PC-3 (cell line): ENCODE measurements at regions not wholly inside any gene's neighbourhood (a gene's known extent, or its start where the extent isn't known, plus 50 kb on each side); places are given as distances from the start of the nearest gene placed in this dataset.
A peak's percentile ranks its signal among the peaks of the same experiment; 100 is the strongest.

Experiments
- ATAC-seq: fragments of 200-7000 bp; cut with Tn5 transposase; 2 replicates; pipeline ENCODE4 v1.9.1; 2020; ENCODE audit warnings: mild to moderate bottlenecking, moderate library complexity
- BruUV-seq: library from RNA; stranded (reverse); fragments of 400-500 nt; replicated peaks from 2 replicates; lab custom pipeline; 2021; lab: Mats Ljungman, UMichigan
- CTCF ChIA-PET: fragments of 300-600 bp; sonication (Branson Sonifier 250); formaldehyde crosslinking; loops from one replicate; lab custom pipeline; 2022; ENCODE audit warnings: antibody characterized with exemption; lab: Charles Lee
- POLR2A ChIA-PET: fragments of 300-600 bp; sonication (Branson Sonifier 250); formaldehyde crosslinking; loops from one replicate; lab custom pipeline; 2022; ENCODE audit warnings: antibody characterized with exemption; ENCODE audit not compliant: unreplicated experiment; lab: Charles Lee
- DNase-seq: peaks from one replicate; pipeline ENCODE4 v3.0.0-alpha.2; 2015
- H2AFZ ChIP-seq: fragments of 300-600 bp; sonication (generic); 2 replicates; pipeline ENCODE4 v1.6.0; 2016; ENCODE audit warnings: antibody characterized with exemption, low read length
- H3F3A ChIP-seq: fragments of 300-600 bp; sonication (generic); one replicate; pipeline ENCODE4 v1.6.0; 2017; ENCODE audit warnings: antibody characterized with exemption, low read length, control low read depth, mild to moderate bottlenecking; ENCODE audit not compliant: unreplicated experiment
- H3K27ac ChIP-seq: fragments of 300-600 bp; sonication (generic); 2 replicates; pipeline ENCODE4 v1.5.1; 2016; ENCODE audit warnings: mild to moderate bottlenecking, low read length
- H3K27me3 ChIP-seq: fragments of 300-600 bp; sonication (generic); 2 replicates; pipeline ENCODE4 v1.6.1; 2016; ENCODE audit warnings: low read length, mixed read lengths
- H3K36me3 ChIP-seq: fragments of 300-600 bp; sonication (generic); 2 replicates; pipeline ENCODE4 v1.6.1; 2016; ENCODE audit warnings: low read depth, mixed run types, low read length, mixed read lengths
- H3K4me1 ChIP-seq: fragments of 300-600 bp; sonication (generic); 2 replicates; pipeline ENCODE4 v1.5.1; 2016; ENCODE audit warnings: low read length; ENCODE audit not compliant: insufficient read depth
- H3K4me2 ChIP-seq: fragments of 300-600 bp; sonication (generic); 2 replicates; pipeline ENCODE4 v1.6.0; 2016; ENCODE audit warnings: low read length
- H3K4me3 ChIP-seq: fragments of 300-600 bp; sonication (generic); 2 replicates; pipeline ENCODE4 v1.5.1; 2016; ENCODE audit warnings: mild to moderate bottlenecking, low read length, mixed read lengths
- H3K79me2 ChIP-seq: fragments of 300-600 bp; sonication (generic); 2 replicates; pipeline ENCODE4 v1.6.1; 2017; ENCODE audit warnings: low read length, mixed read lengths
- H3K9ac ChIP-seq: fragments of 300-600 bp; sonication (generic); 2 replicates; pipeline ENCODE4 v1.6.0; 2016; ENCODE audit warnings: mild to moderate bottlenecking, low read length
- H3K9me2 ChIP-seq: fragments of 300-600 bp; sonication (generic); replicated peaks from 2 replicates; pipeline ENCODE4 v1.6.1; 2016; ENCODE audit warnings: mixed run types, low read length, mixed read lengths
- H3K9me3 ChIP-seq: fragments of 300-600 bp; sonication (generic); 2 replicates; pipeline ENCODE4 v1.6.1; 2016; ENCODE audit warnings: low read length, mixed read lengths
- H4K20me1 ChIP-seq: fragments of 300-600 bp; sonication (generic); 2 replicates; pipeline ENCODE4 v1.6.1; 2016; ENCODE audit warnings: low read length, mixed read lengths
- CTCF ChIP-seq: fragments of 300-600 bp; sonication (generic); conservative IDR thresholded peaks from 2 replicates; pipeline ENCODE4 v1.5.1; 2017; ENCODE audit warnings: antibody characterized with exemption, low read depth, mild to moderate bottlenecking, low read length
- EZH2 ChIP-seq: fragments of 300-600 bp; sonication (generic); IDR thresholded peaks from one replicate; pipeline ENCODE4 v1.6.1; 2017; ENCODE audit warnings: antibody characterized with exemption, mild to moderate bottlenecking, low read length; ENCODE audit not compliant: unreplicated experiment
- EZH2phosphoT487 ChIP-seq: fragments of 300-600 bp; sonication (generic); IDR thresholded peaks from 2 replicates; pipeline ENCODE4 v1.6.1; 2018; ENCODE audit warnings: mild to moderate bottlenecking, antibody characterized with exemption, low read length, borderline replicate concordance
- intact Hi-C: fragments of 100-400 bp; cut with micrococcal nuclease; formaldehyde crosslinking; loops from 2 replicates; pipeline ENCODE4 v1.9.0; 2023

GRCh38 chr11:37544491-37544890 is 946.5 kb upstream of the RAG2 start:
- Histone ChIP-seq H2AFZ (no peak overlapping the region), H3K27ac (no peak overlapping the region), H3F3A (no peaks in the 10 kb centered on the region), H3K4me2 (no peak overlapping the region), H3K79me2 (no peaks in the 10 kb centered on the region), H4K20me1 (no peaks in the 10 kb centered on the region), H3K9ac (no peak overlapping the region), H3K27me3 (no peaks in the 10 kb centered on the region), H3K36me3 (no peaks in the 10 kb centered on the region), H3K9me2 (no peaks in the 10 kb centered on the region), H3K9me3 (no peaks in the 10 kb centered on the region), H3K4me1 (no peaks in the 10 kb centered on the region), H3K4me3 (no peak overlapping the region)
- DNase-seq (peak; percentile 9), ATAC-seq (peak; percentile 38; the same call in 1 of the 2 replicates)
- TF ChIP-seq EZH2 (no peak), CTCF (no peak), EZH2phosphoT487 (no peak)
- ChIA-PET POLR2A (no interaction called here), CTCF (interaction anchor here (0.6 kb wide), 1 partner anchor 1280 kb away, joined by 3 read pairs; no protein-coding TSS in a partner anchor)
- BruUV-seq: no TSS peak
- intact Hi-C loops: no loop called here

GRCh38 chr11:37533830-37534229 is 935.8 kb upstream of the RAG2 start:
- Histone ChIP-seq H2AFZ (no peak overlapping the region), H3K9me2 (no peaks in the 10 kb centered on the region), H3K36me3 (no peaks in the 10 kb centered on the region), H4K20me1 (no peaks in the 10 kb centered on the region), H3K9ac (no peak overlapping the region), H3K27ac (no peak overlapping the region), H3K4me1 (no peaks in the 10 kb centered on the region), H3K79me2 (no peaks in the 10 kb centered on the region), H3F3A (no peaks in the 10 kb centered on the region), H3K4me2 (no peak overlapping the region), H3K27me3 (no peaks in the 10 kb centered on the region), H3K9me3 (peaks cover 11% of the 10 kb centered on the region; the same call in 1 of the 2 replicates), H3K4me3 (no peak overlapping the region)
- ChIA-PET CTCF (no interaction called here), POLR2A (no interaction called here)
- ATAC-seq: no peak
- no peak for TF ChIP-seq EZH2phosphoT487
- no peak for TF ChIP-seq CTCF
- TF ChIP-seq EZH2: no peak
- intact Hi-C loops: no loop called here
- no peak for DNase-seq
- BruUV-seq: no TSS peak

GRCh38 chr11:37533087-37533486 is 935.1 kb upstream of the RAG2 start:
- no peak for ATAC-seq
- BruUV-seq: no TSS peak

More at GRCh38 chr11:37533087-37533486, 935.1 kb upstream of the RAG2 start:
- Histone ChIP-seq H3K36me3 (no peaks in the 10 kb centered on the region), H3F3A (no peaks in the 10 kb centered on the region), H3K9me2 (no peaks in the 10 kb centered on the region), H3K9me3 (peaks cover 13% of the 10 kb centered on the region; the same call in 1 of the 2 replicates), H3K27ac (no peak overlapping the region), H2AFZ (no peak overlapping the region), H3K4me1 (no peaks in the 10 kb centered on the region), H3K9ac (no peak overlapping the region), H3K4me3 (no peak overlapping the region), H4K20me1 (no peaks in the 10 kb centered on the region), H3K27me3 (no peaks in the 10 kb centered on the region), H3K4me2 (no peak overlapping the region), H3K79me2 (no peaks in the 10 kb centered on the region)
- POLR2A ChIA-PET: no interaction called here
- intact Hi-C loops: no loop called here
- CTCF ChIA-PET: interaction anchor here (0.6 kb wide), 1 partner anchor 529 kb away, joined by 9 read pairs; no protein-coding TSS in a partner anchor
- no peak for TF ChIP-seq EZH2
- no peak for TF ChIP-seq EZH2phosphoT487
- TF ChIP-seq CTCF: no peak
- peak; percentile 23 for DNase-seq
